Stimulated activated naive CD4-positive, alpha-beta T cell treated with Interleukin-2 at 50 U/mL for 16 hours (primary cell): ENCODE measurements at regions not wholly inside any gene's neighbourhood (a gene's known extent, or its start where the extent isn't known, plus 50 kb on each side); places are given as distances from the start of the nearest gene placed in this dataset.

ENCODE experiments used
- DNase-seq: peaks from one replicate; lab custom pipeline; 2025; lab: John Stamatoyannopoulos, UW

GRCh38 chr3:72460205-72461174 is 387.8 kb downstream of the SHQ1 start:
- no peak for DNase-seq

GRCh38 chr3:72459588-72459987 is 388.7 kb downstream of the SHQ1 start:
- no peak for DNase-seq

DNA sequence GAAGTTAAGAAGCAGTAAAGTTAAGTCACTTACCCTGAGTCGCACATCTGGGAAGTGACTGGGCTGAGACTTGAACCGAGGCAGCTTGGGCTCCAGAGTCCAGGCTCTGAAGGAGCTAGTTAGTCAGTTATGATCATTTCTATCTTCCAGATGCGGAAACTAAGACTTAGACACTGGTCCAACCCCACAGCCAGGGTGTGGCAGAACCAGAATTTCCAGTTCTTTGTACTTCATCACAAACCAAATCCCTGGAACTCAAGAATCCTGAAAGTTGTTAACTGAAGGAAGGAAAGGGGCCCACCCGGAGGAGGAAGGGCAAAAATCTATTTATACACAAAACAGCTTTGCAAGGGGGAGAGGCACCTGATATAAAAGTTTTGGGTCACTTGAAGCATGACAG is 389.9 kb downstream of the SHQ1 start:
- DNase-seq: no peak

DNA sequence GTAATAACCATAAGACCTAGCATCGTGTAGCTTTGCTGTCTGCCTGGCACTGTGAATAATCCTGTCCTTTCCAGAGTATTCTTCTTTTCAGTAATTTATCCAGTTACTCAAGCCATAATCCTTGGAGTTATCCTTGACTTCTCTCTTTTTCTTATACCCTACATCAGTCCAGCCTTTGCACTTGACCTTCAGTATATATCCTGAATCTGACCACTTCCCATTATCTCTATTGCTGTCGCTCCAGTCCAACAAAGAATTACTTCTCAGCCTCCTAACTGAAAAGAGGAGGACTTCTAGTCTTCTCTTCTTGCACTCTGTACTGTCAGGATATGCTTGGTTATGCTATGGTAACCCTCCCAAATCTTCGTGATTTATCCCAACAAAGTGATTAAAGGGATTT is 393.8 kb downstream of the SHQ1 start:
- DNase-seq: no peak

DNA sequence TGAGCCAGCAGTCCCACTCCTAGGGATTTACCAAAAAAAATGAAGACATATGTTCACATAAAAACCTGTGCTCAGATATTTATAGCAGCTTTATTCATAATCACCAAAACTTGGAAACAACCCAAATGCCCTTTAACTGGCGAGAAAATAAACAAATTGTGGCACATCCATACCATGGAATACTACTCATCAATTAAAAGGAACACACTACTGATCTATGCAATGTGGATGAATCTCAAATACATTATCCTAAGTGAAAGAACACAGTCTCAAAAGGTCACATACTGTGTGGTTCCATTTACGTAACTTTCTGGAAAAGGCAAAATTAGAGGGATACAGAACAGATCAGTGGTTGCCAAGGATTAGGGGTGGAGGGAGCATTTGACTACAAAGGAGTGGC is 394.5 kb downstream of the SHQ1 start:
- DNase-seq: no peak

DNA sequence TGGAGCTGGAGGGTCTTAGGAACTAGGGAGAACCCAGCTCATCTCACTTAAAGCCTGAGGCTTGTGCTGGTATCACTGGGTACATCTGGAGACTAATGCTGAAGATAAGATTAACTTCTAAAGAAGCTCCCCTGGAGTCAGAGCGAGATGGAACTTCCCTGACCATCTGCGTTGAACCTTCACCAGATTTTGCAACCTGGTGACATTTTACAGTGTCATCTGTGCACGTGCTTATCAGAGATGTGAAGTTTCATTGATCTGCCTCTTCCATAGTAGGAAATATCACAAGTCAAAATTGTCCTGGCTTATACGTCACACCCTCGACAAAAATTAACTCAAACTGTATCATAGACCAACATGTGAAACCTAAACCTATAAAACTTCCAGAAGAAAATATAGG is 395.5 kb downstream of the SHQ1 start:
- DNase-seq: no peak

- no peak for DNase-seq
Observed at GRCh38 chr3:72451841-72452240, 396.4 kb downstream of the SHQ1 start.

- DNase-seq: no peak
Observed at GRCh38 chr3:72449551-72449950, 398.7 kb downstream of the SHQ1 start.

- DNase-seq: no peak
Observed at GRCh38 chr3:72448858-72449257, 399.4 kb downstream of the SHQ1 start.

DNA sequence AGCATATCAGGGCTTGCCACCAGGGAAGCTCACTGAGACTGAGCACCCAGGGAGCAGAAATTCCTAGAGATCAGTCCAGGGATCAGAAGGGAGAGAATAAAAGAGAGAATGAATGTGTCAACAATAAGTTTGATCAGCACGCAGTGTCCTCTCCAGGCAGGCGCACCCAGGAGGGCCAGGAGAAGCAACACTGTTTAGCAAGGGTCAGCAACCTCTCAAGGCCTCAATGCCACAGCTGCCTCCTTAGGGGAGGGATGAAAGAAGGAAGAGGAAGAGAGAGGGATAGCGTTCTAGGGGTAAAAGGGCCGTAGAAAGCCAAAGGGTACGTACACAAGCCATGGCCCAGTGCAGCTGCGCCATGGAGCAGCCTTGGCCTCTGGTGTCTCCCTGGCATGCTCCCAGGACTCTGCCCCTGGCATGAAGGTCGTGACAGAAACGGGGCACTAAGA is 399.8 kb downstream of the SHQ1 start:
- DNase-seq: no peak

DNA sequence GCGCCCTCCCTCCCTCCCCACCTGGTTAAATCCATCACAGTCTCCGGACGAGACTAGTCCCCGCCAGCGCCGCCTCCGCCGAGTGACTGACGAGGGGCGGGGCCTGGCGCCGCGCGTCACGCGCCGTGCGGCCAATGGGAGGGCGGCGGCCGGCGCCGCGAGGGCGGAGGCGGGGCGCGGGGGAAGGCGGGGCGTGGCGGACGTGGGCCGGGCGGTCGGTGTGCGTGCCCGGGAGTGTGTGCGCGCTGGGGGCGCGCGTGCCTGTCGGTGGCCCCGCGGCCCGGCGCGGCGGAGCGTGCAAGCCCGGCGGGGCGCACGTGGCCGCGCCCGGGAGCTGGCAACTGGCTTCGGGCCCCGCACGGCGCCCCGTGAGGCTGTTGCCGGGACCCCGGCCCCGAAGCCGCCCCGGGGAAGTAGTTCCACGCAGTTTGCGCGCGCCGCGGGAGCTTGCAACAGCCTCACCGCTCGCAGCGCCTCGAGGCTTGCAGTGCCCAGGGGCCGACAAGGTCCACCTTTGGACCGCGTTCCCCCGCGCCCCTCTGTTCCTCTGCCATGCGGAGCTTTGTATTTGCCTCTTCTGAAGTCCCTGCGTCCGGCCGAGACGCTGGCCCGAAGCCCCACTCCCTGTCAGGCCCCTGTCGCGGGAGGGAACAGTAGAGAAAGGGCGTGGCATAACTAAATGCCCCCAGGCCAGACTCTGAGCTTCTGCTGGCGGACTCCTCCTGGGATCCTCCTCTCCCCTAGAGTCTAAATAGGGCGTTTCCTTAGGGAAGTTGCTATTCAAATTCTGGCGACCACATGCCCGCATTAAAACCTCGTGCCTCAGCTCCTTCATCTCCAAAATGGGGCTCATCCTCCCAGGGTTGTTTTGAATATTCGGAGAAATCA is 400.9 kb downstream of the SHQ1 start:
- peak; percentile 88 for DNase-seq

GRCh38 chr3:72446218-72447058 is 401.8 kb downstream of the SHQ1 start, which contains the start of gene RYBP:
Gene RYBP, minus strand, starts transcription at chr3:72446621.
- no peak for DNase-seq

DNA sequence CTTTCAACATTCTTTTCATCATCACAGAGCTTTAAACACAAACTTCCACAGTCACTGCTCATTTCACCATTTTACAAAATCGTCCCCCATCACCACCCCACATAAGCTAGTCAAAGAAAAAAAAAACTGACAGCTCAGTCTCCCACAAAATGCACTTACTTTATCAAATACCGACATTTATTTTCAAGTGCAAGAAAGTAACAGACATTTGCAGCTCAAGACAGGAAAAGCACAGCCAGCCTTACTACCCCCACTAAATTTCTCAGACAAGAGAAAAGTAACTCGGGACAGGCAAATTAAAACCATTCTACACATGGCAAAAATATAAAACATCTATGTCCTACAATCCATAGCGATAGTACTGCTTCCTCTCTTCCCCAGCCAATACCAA is 402.4 kb downstream of the SHQ1 start:
- DNase-seq: no peak

DNA sequence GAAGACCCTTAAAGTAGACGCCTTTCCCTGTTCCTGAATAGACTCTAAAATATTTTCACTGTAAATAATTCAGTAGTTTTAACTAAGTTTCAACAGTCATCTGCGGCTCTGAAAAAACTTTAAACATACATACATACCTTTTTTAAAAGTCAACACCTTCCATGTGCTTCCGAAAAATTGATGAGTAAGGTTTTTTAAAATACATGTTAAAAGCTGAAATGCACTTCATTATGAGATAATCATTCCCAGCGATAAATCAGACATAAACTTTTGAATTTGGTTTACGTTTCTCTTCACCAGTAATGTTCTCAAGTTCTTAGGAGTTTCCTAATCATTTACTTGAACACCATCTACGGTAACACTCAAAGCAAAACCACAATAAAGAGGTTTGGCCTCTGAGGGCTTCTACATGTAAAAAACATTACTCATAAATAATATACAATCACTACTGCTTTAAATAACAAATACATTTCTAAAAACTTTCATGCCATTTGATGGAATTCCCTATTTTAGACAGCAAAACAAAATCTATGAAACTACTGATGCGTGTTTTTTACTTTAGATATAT is 403.5 kb downstream of the SHQ1 start:
- no peak for DNase-seq

DNA sequence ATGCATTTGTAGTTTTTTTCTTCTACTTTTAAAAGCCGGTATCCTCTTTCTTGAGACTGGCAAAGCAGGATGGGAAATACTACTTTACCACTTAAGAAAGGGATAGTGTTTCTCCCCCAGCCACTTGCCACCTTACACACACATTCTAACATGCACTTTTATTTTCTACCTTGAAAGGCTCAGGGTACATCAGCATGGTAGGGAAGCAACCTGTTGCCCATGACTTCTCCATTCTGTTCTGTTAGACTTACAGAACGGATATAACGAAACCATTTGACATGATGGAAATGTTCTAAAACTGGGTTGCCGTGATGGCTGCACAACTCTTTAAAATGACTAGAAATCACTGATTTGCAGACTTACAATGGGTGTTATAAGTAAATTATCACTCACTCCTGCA is 405.5 kb downstream of the SHQ1 start:
- DNase-seq: no peak

DNA sequence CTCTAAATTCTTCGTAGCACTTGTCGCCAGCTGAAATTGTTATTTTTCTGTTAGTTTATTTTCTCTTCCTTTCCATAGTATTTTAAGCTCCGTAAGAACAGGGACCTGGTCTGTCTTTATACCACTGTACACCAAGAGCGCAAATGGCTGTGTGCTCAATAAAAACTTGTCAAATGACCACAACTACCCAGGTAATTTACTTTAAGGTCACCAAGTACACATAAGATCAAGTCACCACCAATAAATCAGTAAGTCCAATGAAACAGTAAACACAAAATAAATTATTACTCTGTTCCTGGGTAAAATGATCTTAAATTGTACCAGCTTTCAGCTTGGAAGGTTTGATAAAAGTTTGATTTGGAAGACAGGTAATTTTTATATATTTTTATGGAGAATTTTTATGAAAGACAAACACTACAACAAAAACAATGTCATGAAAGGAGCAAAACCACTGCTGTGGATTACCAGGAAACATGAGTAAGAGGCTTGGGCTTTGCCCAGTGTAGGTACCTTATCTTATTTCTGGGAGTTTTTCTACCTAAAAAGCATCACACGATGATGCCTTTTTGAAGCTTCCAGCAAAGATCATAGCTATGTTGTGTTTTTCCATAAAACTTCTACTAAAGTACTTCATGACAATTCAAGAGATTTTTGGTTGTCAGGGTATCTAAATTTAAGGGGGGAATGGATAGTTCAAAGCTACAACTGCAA is 406.8 kb downstream of the SHQ1 start:
- DNase-seq: no peak

GRCh38 chr3:72440491-72440890 is 407.8 kb downstream of the SHQ1 start:
- DNase-seq: no peak

DNA sequence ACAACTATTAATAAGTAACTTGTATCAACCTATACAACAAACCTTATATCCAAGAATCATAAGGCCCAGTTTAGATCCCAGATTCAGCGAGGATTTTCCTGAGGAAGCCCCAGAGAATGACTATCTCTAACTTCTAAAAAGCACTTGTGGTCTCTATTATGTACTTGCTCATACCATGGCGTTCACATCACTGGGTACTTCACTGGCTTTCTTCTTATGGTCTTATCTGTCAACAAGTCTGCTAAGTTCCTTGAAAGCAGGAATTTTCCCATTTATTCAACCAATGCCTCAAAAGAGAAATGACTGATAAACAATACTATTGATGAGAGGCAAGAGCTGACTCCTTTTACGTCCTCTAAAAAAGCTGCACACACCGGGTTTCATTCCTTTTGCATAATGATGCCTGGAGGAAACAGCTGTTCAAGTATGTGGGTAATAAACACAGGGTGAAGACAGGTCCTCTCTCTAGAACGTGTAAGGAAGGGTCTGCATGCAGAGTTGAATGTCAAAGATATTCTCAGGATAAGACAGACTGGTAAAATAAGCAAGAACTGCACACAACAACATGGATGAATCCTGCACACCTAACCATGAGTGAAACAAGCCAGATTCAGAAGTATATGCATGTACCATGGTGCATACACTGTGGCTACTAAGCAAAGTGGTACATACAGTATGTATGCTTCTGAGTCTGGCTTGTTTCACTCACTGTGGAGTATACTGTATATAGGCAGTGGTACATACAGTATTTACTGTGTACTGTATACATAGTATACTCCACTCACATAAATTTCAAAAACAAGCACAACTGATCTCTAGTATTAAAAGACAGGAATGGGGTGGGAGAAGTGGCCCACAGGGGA is 408.7 kb downstream of the SHQ1 start:
- DNase-seq: no peak

DNA sequence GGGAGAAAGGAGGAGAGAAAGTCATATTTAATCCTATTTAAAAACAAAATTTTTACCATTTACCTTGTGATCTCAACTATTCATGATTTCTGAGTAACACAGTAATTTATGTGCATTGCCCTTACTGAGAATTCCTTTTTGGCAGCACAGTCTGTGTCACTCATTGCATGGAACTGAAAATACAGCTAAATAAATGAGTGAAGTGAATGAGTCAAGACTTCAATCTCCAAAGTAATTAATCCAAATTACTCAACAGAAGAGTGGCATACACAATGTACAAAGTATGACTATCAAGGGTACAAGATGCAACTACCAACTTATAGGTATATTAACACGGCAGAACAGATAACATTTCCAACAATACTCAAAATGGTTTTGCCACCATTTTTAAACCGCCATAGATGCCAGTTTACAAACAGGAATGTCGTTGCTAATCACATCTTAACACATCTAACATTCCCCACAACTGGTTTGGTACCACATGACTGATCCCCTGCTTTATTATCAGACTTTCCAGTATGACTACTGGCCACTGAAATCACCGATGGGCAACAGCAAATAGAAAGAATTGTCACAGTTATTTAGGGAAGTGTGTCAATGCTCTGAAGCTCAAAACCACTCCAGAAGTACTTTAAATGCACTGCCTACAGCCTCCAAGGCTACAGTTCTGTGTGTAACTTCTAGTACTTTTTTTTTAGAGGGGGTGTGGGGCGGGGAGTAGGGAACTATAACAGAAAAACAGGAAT is 410.4 kb downstream of the SHQ1 start:
- DNase-seq: no peak
